Superior temporal gyrus (tissue), 1 donor: ENCODE measurements at regions not wholly inside any gene's neighbourhood (a gene's known extent, or its start where the extent isn't known, plus 50 kb on each side); places are given as distances from the start of the nearest gene placed in this dataset.

Experiments
- DNase-seq: peaks from one replicate; pipeline ENCODE4 v3.0.0-alpha.2; 2016; ENCODE audit errors: extremely low spot score

GRCh38 chr4:107094976-107095375 lies 58.9 kb upstream of the DKK2 start:
- no peak for DNase-seq

GRCh38 chr4:107094332-107094731 lies 58.2 kb upstream of the DKK2 start:
- DNase-seq: no peak
